HG03575 (cell line): ENCODE measurements at regions not wholly inside any gene's neighbourhood (a gene's known extent, or its start where the extent isn't known, plus 50 kb on each side); places are given as distances from the start of the nearest gene placed in this dataset.
A peak's percentile ranks its signal among the peaks of the same experiment; 100 is the strongest.
"Not testable (repeated sequence)": the region's sequence is repeated elsewhere in the genome, so short reads cannot be mapped to it uniquely, and the experiment has no call there.

Experiments
- ATAC-seq: cut with Tn5 transposase; IDR thresholded peaks from one replicate; pipeline ENCODE4 v1.9.1; 2021; ENCODE audit not compliant: unreplicated experiment, insufficient number of reproducible peaks, low FRiP score; ENCODE audit errors: extremely low read depth

DNA sequence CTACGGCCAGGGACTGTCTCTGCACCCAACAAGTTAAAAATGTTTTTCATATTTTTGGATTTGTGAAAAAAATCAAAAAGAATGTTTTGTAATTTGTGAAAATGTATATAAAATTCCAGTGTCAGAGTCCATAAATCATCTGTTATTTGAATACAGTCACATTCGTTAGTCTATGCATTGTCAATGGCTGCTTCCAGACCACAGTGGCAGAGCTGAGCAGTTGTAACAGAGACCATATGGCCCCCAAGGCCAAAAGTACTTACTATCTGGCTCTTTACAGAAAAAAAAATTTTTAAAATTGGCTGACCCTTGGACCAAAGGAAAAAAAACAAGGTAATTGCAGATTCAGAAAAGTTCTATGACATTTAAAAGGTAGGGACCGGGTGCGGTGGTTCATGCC lies 86.7 kb upstream of the ATL2 start:
- ATAC-seq = no peak

DNA sequence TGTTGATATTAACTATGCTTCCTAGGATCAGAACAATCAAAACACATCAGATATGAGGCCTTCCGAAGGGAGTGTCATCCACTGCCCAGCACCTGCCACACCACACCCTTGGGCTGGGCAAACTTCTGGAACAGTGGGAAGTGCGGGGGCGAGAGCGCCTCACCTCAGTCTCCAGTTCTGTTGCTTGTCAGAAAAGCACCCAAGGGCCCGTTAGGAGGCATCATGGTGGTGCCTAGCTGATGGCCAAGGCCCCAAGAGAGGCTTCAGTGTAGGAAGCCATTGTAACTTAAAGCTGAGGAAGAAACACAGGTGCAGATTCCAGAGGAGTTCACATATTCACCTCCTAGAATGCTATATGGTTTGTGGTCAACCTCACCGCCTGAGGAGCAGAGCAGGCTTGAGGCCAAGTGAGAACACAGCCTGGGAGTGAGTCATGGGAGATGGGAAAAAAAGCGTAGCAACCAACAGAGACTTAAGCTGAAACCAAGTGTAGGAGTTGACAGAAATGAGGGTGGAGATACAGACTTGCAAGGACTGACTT lies 85.1 kb upstream of the ATL2 start:
- ATAC-seq = no peak

DNA sequence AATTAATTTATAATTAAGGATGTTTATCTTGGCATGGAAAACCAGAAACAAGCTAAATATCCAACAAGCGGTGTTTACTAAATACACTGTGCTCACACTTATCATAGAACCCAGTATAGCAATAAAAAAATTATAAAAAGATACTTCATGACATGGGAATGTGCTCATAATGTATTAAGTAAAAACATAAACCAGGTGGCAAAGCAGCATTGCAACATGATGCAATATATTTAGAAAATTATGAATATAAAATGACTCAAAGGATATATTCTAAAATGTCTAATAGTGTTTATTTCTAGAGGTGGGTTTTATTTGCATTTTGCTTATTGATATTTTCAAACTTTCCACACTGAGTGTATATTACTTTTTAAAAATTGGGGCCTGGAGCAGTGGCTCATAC lies 84.4 kb upstream of the ATL2 start:
- no peak for ATAC-seq

DNA sequence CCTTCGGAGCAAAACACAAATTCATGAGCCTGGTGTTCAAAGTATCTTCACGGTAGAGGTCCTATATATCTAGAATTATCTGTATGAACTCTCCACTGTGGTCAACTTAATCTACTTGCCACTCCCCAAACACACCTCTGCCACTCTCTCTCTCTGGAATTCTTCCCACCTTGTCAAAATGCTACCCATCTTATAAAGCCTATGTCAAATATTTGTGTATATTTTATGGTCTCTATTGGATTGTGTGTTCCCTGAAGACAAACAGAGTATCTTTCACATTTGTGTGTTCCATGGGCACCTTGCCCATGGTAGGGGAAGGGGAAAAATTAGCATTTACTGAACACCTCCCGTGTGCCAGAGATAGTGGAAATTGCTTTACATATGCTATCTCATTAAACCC lies 83.2 kb upstream of the ATL2 start:
- no peak for ATAC-seq

DNA sequence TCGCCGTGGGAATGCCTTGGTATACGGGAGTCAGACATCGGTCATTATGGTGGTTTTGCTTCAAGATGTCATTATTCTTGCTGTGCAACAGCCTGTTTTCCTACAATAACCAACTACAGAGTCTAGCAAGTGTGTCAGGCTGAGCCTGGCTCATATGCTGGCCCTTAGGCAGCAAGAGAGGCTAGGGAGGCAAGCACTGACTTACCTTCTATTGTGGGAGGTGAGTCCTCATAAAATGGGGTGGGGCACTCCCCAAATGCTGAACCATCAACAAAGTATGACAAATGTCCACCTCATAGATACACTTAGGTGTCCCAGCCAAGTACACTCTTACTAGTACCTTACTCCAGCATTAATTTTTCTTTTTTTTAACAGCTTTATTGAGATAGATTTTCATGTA lies 77.0 kb upstream of the ATL2 start:
- no peak for ATAC-seq

DNA sequence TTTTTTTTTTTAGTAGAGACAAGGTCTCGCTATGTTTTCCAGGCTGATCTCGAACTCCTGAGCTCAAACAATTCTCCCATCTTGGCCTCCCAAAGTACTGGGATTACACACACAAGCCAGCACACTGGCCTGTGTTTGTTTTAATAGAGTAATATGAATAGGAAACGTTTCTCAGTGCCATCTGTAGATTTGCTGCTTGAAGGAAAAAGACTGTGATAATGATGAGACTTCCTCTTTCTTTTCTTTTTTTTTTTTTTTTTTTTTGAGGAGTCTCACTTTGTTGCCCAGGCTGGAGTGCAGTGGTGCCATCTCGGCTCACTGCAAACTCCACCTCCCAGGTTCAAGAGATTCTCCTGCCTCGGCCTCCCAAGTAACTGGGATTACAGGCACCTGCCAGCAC lies 74.7 kb upstream of the ATL2 start:
- ATAC-seq = not testable (repeated sequence)

DNA sequence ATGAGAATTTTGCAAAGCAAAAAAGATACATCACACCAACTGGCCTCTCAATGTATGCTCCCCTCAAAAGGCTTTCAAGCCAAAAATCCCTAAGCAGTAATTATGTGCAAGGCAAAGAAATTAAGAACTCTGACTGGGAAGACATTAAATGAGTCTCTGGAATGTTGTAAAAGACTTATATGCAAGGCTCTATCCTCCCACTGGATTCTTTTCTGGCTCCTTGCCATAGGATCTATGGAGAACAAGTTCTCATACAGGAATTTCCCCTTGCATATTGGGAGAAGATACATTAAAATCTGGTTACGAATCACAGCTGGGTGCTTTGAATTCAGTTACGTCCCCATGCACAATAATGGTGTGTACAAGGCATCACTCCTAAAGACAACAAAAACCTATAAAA lies 73.4 kb upstream of the ATL2 start:
- no peak for ATAC-seq

DNA sequence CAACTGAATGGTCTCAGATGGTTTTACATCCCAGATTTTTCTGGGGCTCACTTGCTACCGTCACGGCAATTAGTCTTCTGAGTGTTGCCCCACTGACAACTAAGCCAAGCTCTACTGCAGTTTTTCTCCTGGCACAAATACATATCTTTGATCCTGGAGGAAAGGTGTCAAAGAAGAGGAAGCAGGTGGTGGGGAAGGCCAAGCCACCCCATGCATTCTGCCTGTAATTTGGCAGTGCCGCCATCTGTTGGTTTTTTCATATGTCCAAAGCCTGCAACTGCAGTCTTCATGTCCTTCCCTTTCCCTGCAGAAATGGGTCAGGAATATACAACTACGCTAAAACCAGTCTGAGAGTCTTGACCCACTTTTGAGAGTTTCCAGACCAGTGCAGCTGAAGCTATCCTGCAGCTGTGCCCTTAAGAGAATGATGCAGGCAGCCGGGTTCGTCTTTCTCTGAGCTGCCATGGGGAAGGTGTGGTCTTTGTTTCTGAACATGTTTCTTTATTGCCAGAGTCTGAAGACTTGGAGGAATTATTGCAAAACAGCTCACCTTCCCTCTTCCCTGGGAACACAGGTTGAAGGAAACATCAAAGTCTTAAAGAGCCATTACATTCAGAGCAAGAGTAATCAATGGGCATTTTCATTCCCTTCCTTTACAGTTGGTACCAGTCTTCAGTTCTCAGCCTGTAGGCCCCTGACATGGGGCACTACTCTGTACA lies 71.8 kb upstream of the ATL2 start:
- no peak for ATAC-seq

DNA sequence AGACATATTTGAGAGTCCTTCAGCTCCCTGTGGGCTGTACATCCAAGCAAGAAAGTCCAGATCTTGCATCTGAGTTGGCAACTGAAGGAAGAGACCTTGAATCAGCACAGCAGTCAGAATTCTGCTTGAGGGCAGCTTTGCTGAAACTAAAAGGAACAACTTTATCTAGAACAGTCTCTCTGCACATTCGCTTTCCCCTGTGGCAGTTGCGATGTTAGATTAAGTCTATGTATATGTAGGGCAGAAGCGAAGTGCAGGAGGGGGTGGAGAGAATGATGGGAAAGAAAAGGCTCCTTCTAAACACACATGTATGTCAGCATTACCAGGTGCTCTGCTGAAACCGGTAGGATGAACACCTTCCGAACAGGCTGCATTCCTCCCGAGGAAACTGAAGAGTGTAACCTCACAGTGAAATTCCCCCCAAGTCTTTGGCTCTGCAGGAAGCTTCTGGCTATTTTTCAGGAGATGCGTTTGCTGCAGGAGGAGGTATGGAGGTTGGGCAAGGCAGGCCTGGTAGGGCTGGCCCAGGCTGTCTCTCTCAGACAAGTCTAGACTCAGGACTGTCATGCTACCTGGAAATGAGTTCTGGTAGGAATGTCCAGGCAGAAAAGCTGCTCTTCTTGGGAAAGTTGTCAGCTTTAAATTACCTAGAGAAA lies 70.0 kb upstream of the ATL2 start:
- no peak for ATAC-seq

DNA sequence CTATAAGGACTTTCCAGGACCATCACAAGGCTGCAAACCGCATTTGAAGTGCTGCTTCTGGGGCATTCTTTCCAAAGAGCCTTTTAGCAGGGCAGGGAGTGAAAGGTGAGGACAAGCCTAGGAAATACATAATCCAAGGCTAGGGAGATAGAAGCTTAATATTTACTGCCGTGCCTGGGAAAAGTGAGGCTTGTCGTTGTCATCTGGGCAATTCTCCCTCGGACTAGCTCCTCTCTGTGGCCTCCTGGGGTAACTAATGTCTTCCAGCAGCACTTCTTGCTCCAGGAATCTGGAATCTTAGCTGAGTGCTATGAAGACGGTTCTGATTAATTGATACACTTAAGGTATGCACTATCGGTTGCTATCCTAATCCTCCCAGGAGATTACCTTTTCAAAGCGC lies 69.3 kb upstream of the ATL2 start:
- no peak for ATAC-seq

DNA sequence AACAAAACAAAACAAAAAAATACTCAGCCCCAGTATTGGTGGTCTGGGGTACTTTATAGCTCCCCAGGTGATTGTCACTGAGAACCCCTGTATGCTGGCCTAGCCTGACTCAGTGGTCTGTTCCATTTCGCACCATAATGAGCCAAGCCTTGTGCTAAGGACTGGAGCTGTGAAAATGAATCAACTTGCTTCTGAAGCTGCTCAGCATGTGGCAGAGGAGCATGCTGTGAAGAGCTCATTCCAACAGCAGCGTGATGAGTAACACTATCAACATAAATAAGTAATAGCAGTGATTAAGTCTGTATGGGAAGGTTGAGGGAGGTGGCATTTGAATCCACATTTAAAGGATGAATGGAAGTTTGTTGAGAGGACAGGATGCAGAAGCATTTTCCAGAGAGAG lies 67.2 kb upstream of the ATL2 start:
- ATAC-seq = no peak

DNA sequence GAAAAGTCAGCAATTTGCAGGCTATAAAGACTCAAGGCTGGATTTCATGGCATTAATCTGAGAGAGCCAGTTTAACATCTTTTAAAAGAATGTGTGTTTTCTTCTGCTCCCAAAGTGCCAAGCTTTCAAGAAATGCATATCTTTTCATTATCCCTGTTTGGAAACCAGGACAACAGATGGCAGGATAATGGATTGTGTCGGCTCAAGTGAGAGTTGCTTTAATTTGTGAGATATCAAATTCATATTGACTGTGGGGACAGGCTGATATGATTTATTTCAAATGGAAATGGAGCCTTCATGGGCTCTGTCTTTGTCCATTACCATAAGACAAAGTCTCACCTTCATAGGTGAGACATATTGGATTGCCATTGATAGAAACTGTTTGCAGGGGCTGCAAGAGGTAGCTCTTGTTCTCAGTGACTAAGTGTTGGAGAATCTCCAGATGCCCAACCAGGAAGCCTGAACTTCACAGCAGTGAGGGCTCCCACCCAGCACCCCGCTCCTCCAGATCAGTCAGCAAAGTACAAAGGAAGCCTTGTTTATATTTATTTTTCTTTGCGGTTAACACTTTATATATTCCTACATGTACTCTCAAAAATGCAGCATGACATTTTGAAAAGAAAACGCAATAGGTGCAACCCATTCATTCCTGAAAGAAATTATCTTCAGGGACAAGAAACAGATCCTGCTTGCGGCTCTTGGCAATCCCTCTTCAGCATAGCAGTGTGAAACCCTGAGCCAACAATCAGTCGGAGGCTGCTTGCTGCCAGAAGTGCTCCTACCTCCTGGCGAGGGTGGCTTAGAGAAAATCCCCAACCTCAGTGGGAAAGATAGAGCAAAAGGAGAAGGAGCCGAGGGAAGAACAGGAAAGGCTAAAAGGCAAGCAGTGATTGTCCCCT lies 65.8 kb upstream of the ATL2 start:
- ATAC-seq = no peak

DNA sequence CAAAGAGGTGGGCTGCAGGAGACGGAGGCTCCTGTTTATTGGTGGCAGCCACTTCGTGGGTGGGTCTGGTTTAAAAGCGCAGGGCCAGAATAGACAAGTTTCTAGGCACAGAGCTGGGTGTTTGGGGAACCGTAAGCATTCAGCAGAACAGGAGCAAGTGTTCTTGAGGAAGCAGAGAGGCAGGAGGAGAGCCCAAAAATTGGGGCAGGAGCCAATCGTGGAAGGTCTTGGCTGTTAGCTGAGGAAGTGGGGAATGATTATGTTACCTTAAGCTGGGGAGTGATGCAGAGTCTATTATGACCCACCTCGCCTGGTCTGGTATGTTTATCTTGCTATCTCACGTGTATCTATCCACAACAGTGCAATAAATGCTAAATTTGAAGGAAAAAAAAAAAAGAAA lies 64.3 kb upstream of the ATL2 start:
- no peak for ATAC-seq

DNA sequence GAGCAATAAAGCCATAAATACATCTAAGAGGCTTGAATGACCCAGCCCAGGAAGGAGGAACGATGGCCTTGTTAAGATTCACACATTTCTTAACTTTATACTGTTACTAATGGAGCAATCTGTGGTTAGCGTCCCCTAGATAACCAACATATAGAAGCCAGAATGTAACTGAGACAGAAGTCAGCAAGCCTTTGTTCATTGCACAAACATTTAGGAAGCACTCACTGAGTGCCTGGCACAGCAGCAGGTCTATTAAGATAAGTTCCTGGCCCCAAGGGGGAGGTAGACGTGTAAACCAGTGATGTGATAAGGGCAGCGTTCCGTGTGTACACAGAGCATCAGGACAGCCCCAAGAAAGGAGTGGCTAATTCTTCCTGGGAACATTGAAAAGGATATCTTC lies 63.6 kb upstream of the ATL2 start:
- ATAC-seq = no peak

DNA sequence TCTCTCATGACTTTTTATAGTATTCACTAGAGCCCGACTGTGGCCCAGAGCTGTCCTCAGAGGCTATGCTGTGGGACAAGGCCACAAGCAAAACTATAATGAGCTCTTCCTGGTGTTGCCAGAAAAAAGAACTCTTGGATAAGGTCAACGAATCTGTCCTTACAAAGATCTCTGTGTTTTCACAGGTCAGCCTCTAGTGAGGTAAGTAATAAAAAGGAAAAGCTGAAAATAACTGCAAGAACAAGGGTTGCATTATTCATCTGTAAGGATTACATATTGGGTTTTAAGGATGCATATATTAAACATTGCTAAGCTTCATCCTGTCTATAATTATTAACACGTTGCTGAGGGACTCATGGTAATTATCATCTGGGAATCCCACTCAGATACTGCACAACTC lies 62.8 kb upstream of the ATL2 start:
- ATAC-seq = no peak

DNA sequence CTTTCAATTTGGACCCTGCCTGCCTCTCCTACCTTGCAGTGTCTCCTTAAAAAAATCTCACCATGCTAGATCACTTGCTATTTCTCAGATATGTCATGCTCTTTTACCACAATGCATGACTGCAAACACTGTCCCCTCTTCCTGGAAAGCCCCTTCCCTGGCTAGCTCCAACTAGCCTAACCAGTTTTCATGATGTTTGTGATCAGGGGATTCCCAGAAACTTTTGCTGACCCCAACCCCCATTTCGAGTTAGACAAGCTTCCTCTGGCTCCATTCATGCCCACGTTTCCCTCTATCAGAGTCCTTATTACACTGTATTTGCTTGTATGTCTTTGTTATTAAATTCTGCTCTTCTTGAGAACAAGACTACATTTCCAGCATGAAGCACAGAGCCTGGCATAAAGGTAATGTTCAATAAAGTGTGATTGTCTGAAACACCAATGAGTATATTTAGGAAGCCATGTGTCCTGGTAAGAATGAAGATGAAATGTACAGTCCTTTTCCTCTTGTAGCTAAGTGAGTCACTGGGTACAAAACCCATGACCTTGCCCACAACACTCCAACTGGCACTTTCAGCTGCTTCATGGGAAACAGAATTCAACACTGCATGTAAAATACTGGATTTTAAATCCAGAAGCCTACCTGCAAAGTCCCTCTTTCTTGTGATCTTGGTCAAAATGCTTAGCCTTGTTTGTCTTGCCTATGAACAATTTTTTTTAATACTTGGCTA lies 62.0 kb upstream of the ATL2 start:
- peak; percentile 84 for ATAC-seq

DNA sequence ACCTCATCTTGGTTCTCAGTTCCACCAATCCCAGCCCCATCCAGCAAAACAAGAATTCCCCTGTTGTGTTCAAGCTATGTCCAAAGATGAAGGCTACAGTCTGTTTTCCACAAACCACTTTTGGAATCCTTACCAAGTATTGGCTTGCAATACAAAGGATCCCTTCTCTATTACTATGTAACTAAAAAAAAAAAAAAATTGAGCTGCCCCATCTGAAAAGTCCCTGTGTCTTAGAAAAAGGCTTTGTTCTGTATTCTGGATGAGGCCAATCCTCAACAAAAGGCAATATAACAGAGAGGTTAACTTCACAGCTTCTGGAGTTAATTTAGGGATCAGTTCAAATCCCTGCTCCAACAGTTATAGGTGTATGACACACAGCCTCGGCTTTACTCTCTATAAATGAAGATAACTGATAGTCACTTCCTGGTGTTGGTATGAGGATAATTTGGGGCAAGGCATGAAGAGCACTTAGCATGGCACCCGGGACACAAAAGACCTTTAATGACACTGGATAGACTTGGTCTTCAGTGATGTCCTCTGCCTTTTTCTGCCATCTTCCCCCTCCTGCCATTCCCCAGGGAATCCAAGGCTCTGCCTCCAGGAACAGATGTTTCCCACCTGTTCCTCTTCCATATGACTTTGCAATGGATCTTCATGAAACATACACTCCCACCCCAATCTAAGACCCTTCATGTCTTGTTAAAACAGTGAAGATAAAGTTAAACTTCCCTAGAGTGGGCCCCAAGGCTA lies 61.2 kb upstream of the ATL2 start:
- no peak for ATAC-seq

DNA sequence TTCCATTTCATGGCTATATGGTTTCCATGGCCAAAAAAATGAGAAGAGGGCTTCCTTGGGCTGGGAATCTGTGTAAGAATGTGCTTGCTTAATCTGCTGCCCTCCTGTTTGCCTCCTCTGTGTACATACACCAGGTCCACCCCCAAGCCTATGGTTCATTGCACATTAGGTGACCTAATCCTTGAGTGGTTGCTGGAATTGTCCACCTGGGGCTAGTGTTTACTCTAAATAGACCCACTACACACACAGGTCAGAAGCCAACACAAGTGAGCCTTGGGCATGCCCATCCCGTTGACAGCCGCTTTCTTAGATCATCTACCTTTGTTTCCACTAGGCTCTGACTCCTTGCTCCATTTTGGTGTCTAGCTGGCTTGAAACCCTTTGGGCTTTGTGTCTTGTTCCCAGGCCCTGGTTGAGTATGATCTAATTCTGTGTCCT lies 59.2 kb upstream of the ATL2 start:
- ATAC-seq = no peak
